ENCODE measurements at regions not wholly inside any gene's neighbourhood (a gene's known extent, or its start where the extent isn't known, plus 50 kb on each side); places are given as distances from the start of the nearest gene placed in this dataset.

GRCh38 chr13:100941377-100942368, 267.1 kb upstream of the TMTC4 start:
- no peak for TF ChIP-seq CTCF (conservative IDR thresholded peaks at IDR 0.05; ENCODE audit: low read depth in 2 of 2)
- TF ChIP-seq, protein P1, sequence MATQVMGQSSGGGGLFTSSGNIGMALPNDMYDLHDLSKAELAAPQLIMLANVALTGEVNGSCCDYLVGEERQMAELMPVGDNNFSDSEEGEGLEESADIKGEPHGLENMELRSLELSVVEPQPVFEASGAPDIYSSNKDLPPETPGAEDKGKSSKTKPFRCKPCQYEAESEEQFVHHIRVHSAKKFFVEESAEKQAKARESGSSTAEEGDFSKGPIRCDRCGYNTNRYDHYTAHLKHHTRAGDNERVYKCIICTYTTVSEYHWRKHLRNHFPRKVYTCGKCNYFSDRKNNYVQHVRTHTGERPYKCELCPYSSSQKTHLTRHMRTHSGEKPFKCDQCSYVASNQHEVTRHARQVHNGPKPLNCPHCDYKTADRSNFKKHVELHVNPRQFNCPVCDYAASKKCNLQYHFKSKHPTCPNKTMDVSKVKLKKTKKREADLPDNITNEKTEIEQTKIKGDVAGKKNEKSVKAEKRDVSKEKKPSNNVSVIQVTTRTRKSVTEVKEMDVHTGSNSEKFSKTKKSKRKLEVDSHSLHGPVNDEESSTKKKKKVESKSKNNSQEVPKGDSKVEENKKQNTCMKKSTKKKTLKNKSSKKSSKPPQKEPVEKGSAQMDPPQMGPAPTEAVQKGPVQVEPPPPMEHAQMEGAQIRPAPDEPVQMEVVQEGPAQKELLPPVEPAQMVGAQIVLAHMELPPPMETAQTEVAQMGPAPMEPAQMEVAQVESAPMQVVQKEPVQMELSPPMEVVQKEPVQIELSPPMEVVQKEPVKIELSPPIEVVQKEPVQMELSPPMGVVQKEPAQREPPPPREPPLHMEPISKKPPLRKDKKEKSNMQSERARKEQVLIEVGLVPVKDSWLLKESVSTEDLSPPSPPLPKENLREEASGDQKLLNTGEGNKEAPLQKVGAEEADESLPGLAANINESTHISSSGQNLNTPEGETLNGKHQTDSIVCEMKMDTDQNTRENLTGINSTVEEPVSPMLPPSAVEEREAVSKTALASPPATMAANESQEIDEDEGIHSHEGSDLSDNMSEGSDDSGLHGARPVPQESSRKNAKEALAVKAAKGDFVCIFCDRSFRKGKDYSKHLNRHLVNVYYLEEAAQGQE (IDR thresholded peaks at IDR 0.05; ENCODE audit: unreplicated experiment) = no peak
- TF ChIP-seq EZH2 (IDR thresholded peaks at IDR 0.05; ENCODE audit: low read depth, unreplicated experiment) = no peak
- no peak for TF ChIP-seq CREB1 (CRISPR knock-in tag; IDR thresholded peaks at IDR 0.05; ENCODE audit: low read depth)
- TF ChIP-seq POLR2AphosphoS5 (IDR thresholded peaks at IDR 0.05; ENCODE audit: low read depth) = no peak
- TF ChIP-seq ZNF331 (CRISPR knock-in tag; IDR thresholded peaks at IDR 0.05; ENCODE audit: low read depth) = no peak

Data from GM23338 (cell line).